Endothelial cell of umbilical vein (primary cell): ENCODE measurements at regions not wholly inside any gene's neighbourhood (a gene's known extent, or its start where the extent isn't known, plus 50 kb on each side); places are given as distances from the start of the nearest gene placed in this dataset.

Source experiments
- BruUV-seq: library from RNA; stranded (reverse); fragments of 400-500 nt; replicated peaks from 2 replicates; lab custom pipeline; 2021; lab: Mats Ljungman, UMichigan
- CTCF ChIA-PET: fragments of 300-600, 350-600 bp; sonication (Branson Sonifier 250); formaldehyde crosslinking; loops from one replicate; lab custom pipeline; 2021; ENCODE audit warnings: antibody characterized with exemption, inconsistent platforms; lab: Charles Lee
- POLR2A ChIA-PET: fragments of 300-600, 350-600 bp; sonication (Branson Sonifier 250); formaldehyde crosslinking; loops from one replicate; lab custom pipeline; 2021; ENCODE audit warnings: antibody characterized with exemption, inconsistent platforms; lab: Charles Lee
- DNase-seq: peaks from one replicate; pipeline ENCODE4 v3.0.0-alpha.2; 2011; ENCODE audit warnings: low read depth, low spot score
- FAIRE-seq: peaks from 2 replicates; lab custom pipeline; 2011; peaks lifted over from hg19 to GRCh38; lab: Jason Lieb, UNC
- H2AFZ ChIP-seq: 2 replicates; pipeline ENCODE4 v1.6.0; 2012; ENCODE audit warnings: low read depth, low read length, control low read depth, inconsistent platforms
- H3K27ac ChIP-seq: 2 replicates; pipeline ENCODE4 v1.5.1; 2011; ENCODE audit warnings: low read depth, mild to moderate bottlenecking, control low read depth, low read length, moderate library complexity; ENCODE audit not compliant: insufficient read depth
- H3K27me3 ChIP-seq, 2 experiments: 2 replicates each; pipeline versions ENCODE4 v1.6.0 to v1.6.1; 2011; ENCODE audit warnings: low read length in 2 of 2, mixed read lengths in 1 of 2; ENCODE audit not compliant: control insufficient read depth in 2 of 2, insufficient read depth in 2 of 2
- H3K36me3 ChIP-seq, 2 experiments: 2 replicates in 1 of 2; 3 replicates in 1 of 2; pipeline ENCODE4 v1.5.1; 2011; ENCODE audit warnings: low read length in 2 of 2, mild to moderate bottlenecking in 1 of 2, moderate library complexity in 1 of 2; ENCODE audit not compliant: control insufficient read depth in 2 of 2, insufficient read depth in 2 of 2; ENCODE audit errors: extremely low read depth in 1 of 2
- H3K4me1 ChIP-seq: 3 replicates; pipeline ENCODE4 v1.5.1; 2011; ENCODE audit warnings: mild to moderate bottlenecking, low read length; ENCODE audit not compliant: control insufficient read depth, insufficient read depth; ENCODE audit errors: extremely low read depth
- H3K4me2 ChIP-seq: 2 replicates; pipeline ENCODE4 v1.6.1; 2011; ENCODE audit warnings: low read length, control low read depth, mixed read lengths; ENCODE audit not compliant: insufficient read depth
- H3K4me3 ChIP-seq, 3 experiments: fragments of 200-600 bp in 1 of 3; sonication (generic), shearing (Covaris generic) in 1 of 3; replicated peaks in 1 of 3; 2 replicates each; pipeline ENCODE4 v1.5.1; 2011 to 2016; ENCODE audit warnings: control low read depth in 3 of 3, low read length in 3 of 3, mild to moderate bottlenecking in 2 of 3, inconsistent platforms in 1 of 3, low read depth in 1 of 3, moderate library complexity in 1 of 3; ENCODE audit not compliant: insufficient read depth in 1 of 3
- H3K79me2 ChIP-seq: 2 replicates; pipeline ENCODE4 v1.6.0; 2012; ENCODE audit warnings: low read length, inconsistent platforms; ENCODE audit not compliant: control insufficient read depth, insufficient read depth
- H3K9ac ChIP-seq: replicated peaks from 2 replicates; pipeline ENCODE3; 2011; ENCODE audit warnings: low read length, control low read depth; ENCODE audit not compliant: insufficient read depth; ENCODE audit errors: extremely low read depth
- H3K9me1 ChIP-seq: replicated peaks from 3 replicates; pipeline ENCODE4 v1.6.0; 2011; ENCODE audit warnings: mild to moderate bottlenecking, low read length; ENCODE audit not compliant: control insufficient read depth, insufficient read depth; ENCODE audit errors: extremely low read depth
- H3K9me3 ChIP-seq: replicated peaks from 2 replicates; pipeline ENCODE4 v1.5.1; 2012; ENCODE audit warnings: low read length, inconsistent platforms; ENCODE audit not compliant: control insufficient read depth, insufficient read depth
- H4K20me1 ChIP-seq: replicated peaks from 2 replicates; pipeline ENCODE3; 2011; ENCODE audit warnings: mild to moderate bottlenecking, low read length; ENCODE audit not compliant: control insufficient read depth, insufficient read depth; ENCODE audit errors: extremely low read depth
- EZH2 ChIP-seq: IDR thresholded peaks from 2 replicates; pipeline ENCODE4 v1.6.1; 2012; ENCODE audit warnings: borderline replicate concordance, low read depth, mild to moderate bottlenecking, moderate library complexity, low read length, inconsistent platforms; ENCODE audit not compliant: severe bottlenecking
- FOS ChIP-seq: IDR thresholded peaks from 2 replicates; pipeline ENCODE4 v1.6.1; 2011; ENCODE audit warnings: mild to moderate bottlenecking, low read length, moderate library complexity, borderline replicate concordance; ENCODE audit not compliant: insufficient read depth
- GATA2 ChIP-seq: IDR thresholded peaks from 2 replicates; pipeline ENCODE4 v1.7.0; 2011; ENCODE audit warnings: low read depth, mild to moderate bottlenecking, moderate library complexity, mixed read lengths, low read length; ENCODE audit not compliant: insufficient read length, insufficient read depth
- JUN ChIP-seq: IDR thresholded peaks from 2 replicates; pipeline ENCODE4 v1.6.1; 2011; ENCODE audit warnings: borderline replicate concordance, low read depth; ENCODE audit not compliant: insufficient read length, insufficient read depth
- MAX ChIP-seq: IDR thresholded peaks from 2 replicates; pipeline ENCODE4 v1.6.1; 2011; ENCODE audit not compliant: insufficient read depth, insufficient read length
- MYC ChIP-seq: IDR thresholded peaks from one replicate; pipeline ENCODE4 v1.6.1; 2011; ENCODE audit warnings: mild to moderate bottlenecking, low read depth, low read length
- POLR2A ChIP-seq: IDR thresholded peaks from 2 replicates; pipeline ENCODE4 v1.6.1; 2012; ENCODE audit warnings: low read depth, mild to moderate bottlenecking, control low read depth, low read length
- POLR2AphosphoS5 ChIP-seq: IDR thresholded peaks from 2 replicates; pipeline ENCODE4 v1.6.1; 2012; ENCODE audit warnings: low read depth, mild to moderate bottlenecking, control low read depth, low read length, moderate library complexity; ENCODE audit not compliant: insufficient read depth
- dilution Hi-C: fragments of 300-500 bp; cut with MboI; formaldehyde crosslinking; loops from one replicate; pipeline ENCODE4 v1.15.0; 2019; ENCODE audit warnings: low sequenced_read_pairs; ENCODE audit not compliant: extremely low pct_ligation_motif_present
- intact Hi-C: fragments of 100-400 bp; cut with micrococcal nuclease; formaldehyde crosslinking; loops from one replicate; pipeline ENCODE4 v1.10.0; 2022
- TF ChIP-seq, protein P1 (sequence below), 2 donors: IDR thresholded peaks; 1 replicate in 1 of 2; 2 replicates in 1 of 2; pipeline ENCODE4 v1.5.1; 2011; ENCODE audit warnings: low read length in 2 of 2, mild to moderate bottlenecking in 2 of 2, moderate library complexity in 2 of 2, control low read depth in 1 of 2, inconsistent platforms in 1 of 2, low read depth in 1 of 2; ENCODE audit not compliant: insufficient read depth in 1 of 2; ENCODE audit errors: extremely low read depth in 1 of 2

- Histone ChIP-seq H3K9me1 (no peaks in the 10 kb centered on the region), H3K9me3 (no peaks in the 10 kb centered on the region), H4K20me1 (no peaks in the 10 kb centered on the region), H3K4me2 (no peak overlapping the region), H3K79me2 (no peaks in the 10 kb centered on the region), H3K4me3 (no peak overlapping the region), H3K27ac (no peak overlapping the region), H3K9ac (no peak overlapping the region), H3K4me1 (no peaks in the 10 kb centered on the region), H2AFZ (no peak overlapping the region), H3K36me3 (no peaks in the 10 kb centered on the region), H3K27me3 (no peaks in the 10 kb centered on the region)
- DNase-seq (no peak), FAIRE-seq (no peak)
- dilution Hi-C loops (no loop called here), intact Hi-C loops (no loop called here)
- no TSS peak for BruUV-seq
- POLR2A ChIA-PET = no interaction called here
- TF ChIP-seq EZH2 (no peak), GATA2 (no peak), MAX (no peak), POLR2AphosphoS5 (no peak), MYC (no peak), POLR2A (no peak), FOS (no peak), JUN (no peak)
- TF ChIP-seq, protein P1, sequence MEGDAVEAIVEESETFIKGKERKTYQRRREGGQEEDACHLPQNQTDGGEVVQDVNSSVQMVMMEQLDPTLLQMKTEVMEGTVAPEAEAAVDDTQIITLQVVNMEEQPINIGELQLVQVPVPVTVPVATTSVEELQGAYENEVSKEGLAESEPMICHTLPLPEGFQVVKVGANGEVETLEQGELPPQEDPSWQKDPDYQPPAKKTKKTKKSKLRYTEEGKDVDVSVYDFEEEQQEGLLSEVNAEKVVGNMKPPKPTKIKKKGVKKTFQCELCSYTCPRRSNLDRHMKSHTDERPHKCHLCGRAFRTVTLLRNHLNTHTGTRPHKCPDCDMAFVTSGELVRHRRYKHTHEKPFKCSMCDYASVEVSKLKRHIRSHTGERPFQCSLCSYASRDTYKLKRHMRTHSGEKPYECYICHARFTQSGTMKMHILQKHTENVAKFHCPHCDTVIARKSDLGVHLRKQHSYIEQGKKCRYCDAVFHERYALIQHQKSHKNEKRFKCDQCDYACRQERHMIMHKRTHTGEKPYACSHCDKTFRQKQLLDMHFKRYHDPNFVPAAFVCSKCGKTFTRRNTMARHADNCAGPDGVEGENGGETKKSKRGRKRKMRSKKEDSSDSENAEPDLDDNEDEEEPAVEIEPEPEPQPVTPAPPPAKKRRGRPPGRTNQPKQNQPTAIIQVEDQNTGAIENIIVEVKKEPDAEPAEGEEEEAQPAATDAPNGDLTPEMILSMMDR (IDR thresholded peaks at IDR 0.05; ENCODE audit: extremely low read depth in 1 of 2, insufficient read depth in 1 of 2, low read depth in 1 of 2, low read length in 2 of 2) = no peak
- CTCF ChIA-PET = no interaction called here
Measured at GRCh38 chr18:66428795-66429194, 175.1 kb downstream of the CDH19 start.
